Tibial nerve (tissue), 3 donors: ENCODE measurements at regions not wholly inside any gene's neighbourhood (a gene's known extent, or its start where the extent isn't known, plus 50 kb on each side); places are given as distances from the start of the nearest gene placed in this dataset.

Experiments used
- CTCF ChIP-seq, 5 experiments: fragments of 200-600 bp in 3 of 5; fragments of 450-650 bp in 2 of 5; sonication (generic) in 3 of 5; IDR thresholded peaks; one replicate each; pipeline ENCODE4 v1.5.1; 2016 to 2019; ENCODE audit warnings: antibody characterized with exemption in 5 of 5, mild to moderate bottlenecking in 3 of 5, moderate library complexity in 2 of 5
- POLR2A ChIP-seq, 2 donors: fragments of 450-650 bp; IDR thresholded peaks; one replicate each; pipeline ENCODE4 v1.6.1; 2017; ENCODE audit warnings: antibody characterized with exemption in 2 of 2, mild to moderate bottlenecking in 2 of 2, moderate library complexity in 2 of 2

GRCh38 chr6:97548354-97548753 is 265.3 kb upstream of the MMS22L start:
- TF ChIP-seq POLR2A (IDR thresholded peaks at IDR 0.05) (no peak), CTCF (IDR thresholded peaks at IDR 0.05) (no peak)
